22Rv1 (cell line): ENCODE measurements at regions not wholly inside any gene's neighbourhood (a gene's known extent, or its start where the extent isn't known, plus 50 kb on each side); places are given as distances from the start of the nearest gene placed in this dataset.

ENCODE experiments used
- ZFX ChIP-seq: fragments of 450-650 bp; IDR thresholded peaks from 2 replicates; pipeline ENCODE4 v1.6.1; 2017; ENCODE audit warnings: antibody characterized with exemption, borderline replicate concordance
- TF ChIP-seq, protein P1 (sequence below): fragments of 450-650 bp; IDR thresholded peaks from 2 replicates; pipeline ENCODE4 v1.5.1; 2017; ENCODE audit warnings: mild to moderate bottlenecking

DNA sequence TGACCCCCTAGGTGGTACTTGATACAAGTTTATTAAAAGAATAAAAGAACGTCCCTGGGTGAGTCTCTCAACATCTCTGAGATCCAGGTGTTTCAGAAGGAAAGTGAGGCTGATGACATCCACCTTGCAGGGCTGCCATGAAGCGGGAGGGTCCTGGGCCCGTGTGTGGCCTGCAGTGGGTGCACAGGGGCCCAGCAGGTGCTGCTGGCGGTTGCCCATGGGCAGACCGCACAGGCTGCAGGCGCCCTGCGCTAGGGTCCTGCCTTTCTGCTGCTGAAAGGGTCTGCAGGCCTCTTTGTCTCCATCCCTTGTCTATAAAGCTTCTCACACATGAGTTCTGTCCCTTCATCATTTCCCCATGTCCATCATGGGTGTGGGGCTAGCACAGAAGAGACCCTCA is 247.0 kb downstream of the TFCP2L1 start:
- TF ChIP-seq, protein P1, sequence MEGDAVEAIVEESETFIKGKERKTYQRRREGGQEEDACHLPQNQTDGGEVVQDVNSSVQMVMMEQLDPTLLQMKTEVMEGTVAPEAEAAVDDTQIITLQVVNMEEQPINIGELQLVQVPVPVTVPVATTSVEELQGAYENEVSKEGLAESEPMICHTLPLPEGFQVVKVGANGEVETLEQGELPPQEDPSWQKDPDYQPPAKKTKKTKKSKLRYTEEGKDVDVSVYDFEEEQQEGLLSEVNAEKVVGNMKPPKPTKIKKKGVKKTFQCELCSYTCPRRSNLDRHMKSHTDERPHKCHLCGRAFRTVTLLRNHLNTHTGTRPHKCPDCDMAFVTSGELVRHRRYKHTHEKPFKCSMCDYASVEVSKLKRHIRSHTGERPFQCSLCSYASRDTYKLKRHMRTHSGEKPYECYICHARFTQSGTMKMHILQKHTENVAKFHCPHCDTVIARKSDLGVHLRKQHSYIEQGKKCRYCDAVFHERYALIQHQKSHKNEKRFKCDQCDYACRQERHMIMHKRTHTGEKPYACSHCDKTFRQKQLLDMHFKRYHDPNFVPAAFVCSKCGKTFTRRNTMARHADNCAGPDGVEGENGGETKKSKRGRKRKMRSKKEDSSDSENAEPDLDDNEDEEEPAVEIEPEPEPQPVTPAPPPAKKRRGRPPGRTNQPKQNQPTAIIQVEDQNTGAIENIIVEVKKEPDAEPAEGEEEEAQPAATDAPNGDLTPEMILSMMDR: no peak
- no peak for TF ChIP-seq ZFX
